WTC11 (cell line): ENCODE measurements at regions not wholly inside any gene's neighbourhood (a gene's known extent, or its start where the extent isn't known, plus 50 kb on each side); places are given as distances from the start of the nearest gene placed in this dataset.

Experiments used
- ATAC-seq: fragments of 200-7000 bp; cut with Tn5 transposase; 2 replicates; pipeline ENCODE4 v1.10.0; 2021; ENCODE audit warnings: mild to moderate bottlenecking, moderate library complexity
- CTCF ChIA-PET: fragments of 300-600 bp; sonication (Branson Sonifier 250); formaldehyde crosslinking; loops from one replicate; lab custom pipeline; 2021; ENCODE audit warnings: antibody characterized with exemption; lab: Charles Lee
- POLR2A ChIA-PET: fragments of 350-600 bp; sonication (Branson Sonifier 250); formaldehyde crosslinking; loops from one replicate; lab custom pipeline; 2021; ENCODE audit warnings: antibody characterized with exemption; lab: Charles Lee
- DNase-seq: peaks from one replicate; pipeline ENCODE4 v3.0.0; 2021; ENCODE audit warnings: low spot score
- H3K27ac Mint-ChIP-seq: 2 replicates; pipeline ENCODE4 v1.8.0; 2021; ENCODE audit warnings: mixed read lengths
- H3K27me3 Mint-ChIP-seq: 2 replicates; pipeline ENCODE4 v1.8.0; 2021; ENCODE audit warnings: low read depth, mild to moderate bottlenecking, moderate library complexity, mixed read lengths
- H3K36me3 Mint-ChIP-seq: 2 replicates; pipeline ENCODE4 v1.8.0; 2021; ENCODE audit warnings: mixed read lengths
- H3K4me1 Mint-ChIP-seq: 2 replicates; pipeline ENCODE4 v1.8.0; 2022; ENCODE audit warnings: mixed read lengths
- H3K4me3 Mint-ChIP-seq: 2 replicates; pipeline ENCODE4 v1.8.0; 2021; ENCODE audit warnings: mild to moderate bottlenecking, moderate library complexity, mixed read lengths
- H3K9me3 Mint-ChIP-seq: 2 replicates; pipeline ENCODE4 v1.8.0; 2021; ENCODE audit warnings: mixed read lengths
- ATF1 ChIP-seq: sonication (generic); formaldehyde crosslinking; IDR thresholded peaks from 2 replicates; pipeline ENCODE4 v1.8.1; 2023; ENCODE audit warnings: mild to moderate bottlenecking, moderate library complexity, missing genetic modification reagents
- FOXJ3 ChIP-seq: sonication (generic); formaldehyde crosslinking; IDR thresholded peaks from 2 replicates; pipeline ENCODE4 v1.9.0; 2021; ENCODE audit warnings: missing genetic modification reagents, mild to moderate bottlenecking, borderline replicate concordance
- JUN ChIP-seq: sonication (generic); formaldehyde crosslinking; IDR thresholded peaks from 2 replicates; pipeline ENCODE4 v1.8.0; 2023; ENCODE audit warnings: mild to moderate bottlenecking, missing genetic modification reagents
- NFE2L1 ChIP-seq: sonication (generic); formaldehyde crosslinking; IDR thresholded peaks from 2 replicates; pipeline ENCODE4 v1.8.1; 2023; ENCODE audit warnings: missing genetic modification reagents
- NR3C1 ChIP-seq: sonication (generic); formaldehyde crosslinking; conservative IDR thresholded peaks from 2 replicates; pipeline ENCODE4 v1.8.1; 2023; ENCODE audit warnings: low read depth, mild to moderate bottlenecking, missing genetic modification reagents
- OVOL2 ChIP-seq: fragments of 250-450 bp; sonication (Bioruptor Pico); IDR thresholded peaks from 2 replicates; pipeline ENCODE4 v1.9.0; 2021; ENCODE audit warnings: mild to moderate bottlenecking, borderline replicate concordance
- RELA ChIP-seq: sonication (generic); formaldehyde crosslinking; IDR thresholded peaks from 2 replicates; pipeline ENCODE4 v1.8.1; 2022; ENCODE audit warnings: missing genetic modification reagents, mild to moderate bottlenecking, borderline replicate concordance
- SMAD4 ChIP-seq: sonication (generic); formaldehyde crosslinking; IDR thresholded peaks from 2 replicates; pipeline ENCODE4 v1.8.0; 2022; ENCODE audit warnings: mild to moderate bottlenecking, missing genetic modification reagents
- TEAD4 ChIP-seq: sonication (generic); formaldehyde crosslinking; IDR thresholded peaks from 2 replicates; pipeline ENCODE4 v1.8.0; 2022; ENCODE audit warnings: mild to moderate bottlenecking, missing genetic modification reagents
- ZNF121 ChIP-seq: sonication (generic); formaldehyde crosslinking; IDR thresholded peaks from 2 replicates; pipeline ENCODE4 v1.8.0; 2023; ENCODE audit warnings: missing genetic modification reagents
- TF ChIP-seq, protein P1 (sequence below): sonication (generic); formaldehyde crosslinking; IDR thresholded peaks from 2 replicates; pipeline ENCODE4 v1.8.1; 2023; ENCODE audit warnings: mild to moderate bottlenecking, missing genetic modification reagents, moderate library complexity
- TF ChIP-seq, protein P2 (sequence below): sonication (generic); formaldehyde crosslinking; IDR thresholded peaks from 2 replicates; pipeline ENCODE4 v1.8.1; 2023; ENCODE audit warnings: mild to moderate bottlenecking, missing genetic modification reagents, moderate library complexity
- TF ChIP-seq, protein P3 (sequence below): fragments of 250-450 bp; sonication (Bioruptor Pico); conservative IDR thresholded peaks from 2 replicates; pipeline ENCODE4 v1.9.0; 2021; ENCODE audit warnings: mild to moderate bottlenecking
- TF ChIP-seq, protein P4 (sequence below): fragments of 200-600 bp; IDR thresholded peaks from 2 replicates; pipeline ENCODE4 v1.8.0; 2022; ENCODE audit warnings: antibody characterized with exemption
- TF ChIP-seq, protein P5 (sequence below): sonication (generic); formaldehyde crosslinking; IDR thresholded peaks from 2 replicates; pipeline ENCODE4 v1.8.1; 2022; ENCODE audit warnings: mild to moderate bottlenecking, missing genetic modification reagents, moderate library complexity, borderline replicate concordance
- TF ChIP-seq, protein P6 (sequence below): fragments of 250-450 bp; sonication (Bioruptor Pico); IDR thresholded peaks from 2 replicates; pipeline ENCODE4 v1.8.0; 2021; ENCODE audit warnings: mild to moderate bottlenecking

DNA sequence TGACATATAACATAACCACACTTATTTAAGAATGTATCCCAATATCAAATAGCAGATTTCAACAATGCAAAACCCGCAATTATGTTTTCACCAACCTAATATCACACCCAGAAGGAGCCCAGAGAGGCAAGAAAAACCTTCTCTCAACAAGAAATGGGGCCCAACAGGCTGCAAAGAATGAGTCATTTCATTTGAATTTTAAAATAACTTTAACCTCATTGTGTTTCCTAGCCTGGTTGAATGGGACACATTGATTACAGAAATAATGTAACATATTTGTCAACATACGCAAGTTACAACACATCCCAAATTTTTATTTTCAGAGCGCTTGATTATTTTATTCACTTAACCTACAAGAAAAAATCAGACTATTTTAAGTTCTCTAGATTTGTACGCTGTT, 365.1 kb upstream of the SLCO3A1 start (continued):
- no peak for TF ChIP-seq TEAD4 (CRISPR knock-in tag)
- TF ChIP-seq SMAD4 (CRISPR knock-in tag), result no peak
- no peak for TF ChIP-seq FOXJ3 (CRISPR knock-in tag)

DNA sequence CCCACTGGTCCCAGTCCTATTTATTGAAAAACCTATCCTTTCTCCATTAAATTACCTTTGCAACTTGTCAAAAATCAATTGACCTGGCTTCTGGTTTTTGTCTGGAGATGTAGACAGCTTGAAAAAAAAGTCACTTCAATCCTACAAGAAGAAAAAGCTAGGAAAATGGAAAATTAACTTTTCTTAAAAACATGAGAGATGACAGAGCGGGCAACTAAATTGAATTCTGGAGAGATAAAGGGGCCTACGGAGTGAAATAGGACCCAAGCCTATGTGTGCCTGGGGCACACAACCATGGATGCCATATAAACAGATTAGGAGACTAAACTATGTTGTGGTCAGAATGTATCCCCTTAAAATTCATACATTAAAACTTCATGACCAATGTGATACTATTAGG, 363.3 kb upstream of the SLCO3A1 start:
- H3K27ac Mint-ChIP-seq, result no peak overlapping the region
- no peaks in the 10 kb centered on the region for H3K36me3 Mint-ChIP-seq
- ATAC-seq, result no peak
- no peak for TF ChIP-seq NR3C1 (CRISPR knock-in tag)
- no peak for TF ChIP-seq ATF1 (CRISPR knock-in tag)
- no peak for TF ChIP-seq ZNF121 (CRISPR knock-in tag)
- TF ChIP-seq SMAD4 (CRISPR knock-in tag), result no peak
- TF ChIP-seq RELA (CRISPR knock-in tag), result no peak
- TF ChIP-seq OVOL2, result no peak
- TF ChIP-seq, protein P1, sequence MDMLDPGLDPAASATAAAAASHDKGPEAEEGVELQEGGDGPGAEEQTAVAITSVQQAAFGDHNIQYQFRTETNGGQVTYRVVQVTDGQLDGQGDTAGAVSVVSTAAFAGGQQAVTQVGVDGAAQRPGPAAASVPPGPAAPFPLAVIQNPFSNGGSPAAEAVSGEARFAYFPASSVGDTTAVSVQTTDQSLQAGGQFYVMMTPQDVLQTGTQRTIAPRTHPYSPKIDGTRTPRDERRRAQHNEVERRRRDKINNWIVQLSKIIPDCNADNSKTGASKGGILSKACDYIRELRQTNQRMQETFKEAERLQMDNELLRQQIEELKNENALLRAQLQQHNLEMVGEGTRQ (CRISPR knock-in tag), result no peak
- TF ChIP-seq, all 79 proteins: peak for 0
- POLR2A ChIA-PET, result no interaction called here
- peaks cover 20% of the 10 kb centered on the region for H3K4me1 Mint-ChIP-seq
- CTCF ChIA-PET, result no interaction called here
- no peaks in the 10 kb centered on the region; the same call in 1 of the 2 replicates for H3K27me3 Mint-ChIP-seq
- no peak overlapping the region for H3K4me3 Mint-ChIP-seq
- DNase-seq, result no peak
- H3K9me3 Mint-ChIP-seq, result peaks cover 6% of the 10 kb centered on the region; the same call in 1 of the 2 replicates

DNA sequence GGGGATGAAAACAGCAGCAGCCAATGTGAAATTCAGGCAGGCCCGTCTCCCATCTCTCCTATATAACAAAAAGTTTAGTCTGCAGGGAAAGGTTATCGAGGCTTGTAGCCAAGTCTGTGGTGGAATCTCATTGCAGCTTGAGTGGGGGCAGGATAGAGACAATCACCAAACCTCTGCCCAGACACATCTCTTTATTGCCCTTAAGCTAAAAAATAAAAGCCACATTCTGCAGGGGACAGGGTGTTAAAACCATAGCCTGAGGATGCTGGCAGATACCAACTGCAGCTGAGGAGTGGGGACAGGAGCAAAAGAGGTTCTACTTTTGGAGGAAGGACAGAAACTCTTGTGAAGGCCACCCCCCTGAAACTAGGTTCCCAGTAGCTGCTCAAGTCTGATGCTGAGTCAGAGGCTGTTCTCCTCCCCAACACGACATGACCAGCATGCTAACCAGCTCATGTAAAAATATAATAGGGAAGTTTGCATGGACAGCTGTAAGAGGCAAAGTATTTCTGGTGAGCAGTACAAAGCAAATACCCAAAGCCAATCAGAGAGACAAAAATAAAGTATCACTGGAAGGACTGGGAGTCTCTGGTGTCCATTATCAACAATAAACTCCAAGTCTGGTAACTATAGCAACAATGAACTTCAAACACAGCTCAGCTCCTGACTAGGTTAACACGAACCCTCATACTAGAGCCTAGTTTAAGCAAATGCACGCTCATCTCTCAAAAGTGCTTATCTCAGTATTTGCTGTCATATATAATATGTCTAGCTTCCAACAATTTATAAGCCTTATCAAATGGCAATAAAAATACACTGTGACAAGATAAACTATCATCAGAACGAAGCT, 362.2 kb upstream of the SLCO3A1 start:
- no peaks in the 10 kb centered on the region for H3K36me3 Mint-ChIP-seq
- TF ChIP-seq, protein P2, sequence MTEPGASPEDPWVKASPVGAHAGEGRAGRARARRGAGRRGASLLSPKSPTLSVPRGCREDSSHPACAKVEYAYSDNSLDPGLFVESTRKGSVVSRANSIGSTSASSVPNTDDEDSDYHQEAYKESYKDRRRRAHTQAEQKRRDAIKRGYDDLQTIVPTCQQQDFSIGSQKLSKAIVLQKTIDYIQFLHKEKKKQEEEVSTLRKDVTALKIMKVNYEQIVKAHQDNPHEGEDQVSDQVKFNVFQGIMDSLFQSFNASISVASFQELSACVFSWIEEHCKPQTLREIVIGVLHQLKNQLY (CRISPR knock-in tag), result no peak
- TF ChIP-seq, protein P1 (CRISPR knock-in tag), result no peak
- TF ChIP-seq JUN (CRISPR knock-in tag), result no peak
- TF ChIP-seq, protein P3, sequence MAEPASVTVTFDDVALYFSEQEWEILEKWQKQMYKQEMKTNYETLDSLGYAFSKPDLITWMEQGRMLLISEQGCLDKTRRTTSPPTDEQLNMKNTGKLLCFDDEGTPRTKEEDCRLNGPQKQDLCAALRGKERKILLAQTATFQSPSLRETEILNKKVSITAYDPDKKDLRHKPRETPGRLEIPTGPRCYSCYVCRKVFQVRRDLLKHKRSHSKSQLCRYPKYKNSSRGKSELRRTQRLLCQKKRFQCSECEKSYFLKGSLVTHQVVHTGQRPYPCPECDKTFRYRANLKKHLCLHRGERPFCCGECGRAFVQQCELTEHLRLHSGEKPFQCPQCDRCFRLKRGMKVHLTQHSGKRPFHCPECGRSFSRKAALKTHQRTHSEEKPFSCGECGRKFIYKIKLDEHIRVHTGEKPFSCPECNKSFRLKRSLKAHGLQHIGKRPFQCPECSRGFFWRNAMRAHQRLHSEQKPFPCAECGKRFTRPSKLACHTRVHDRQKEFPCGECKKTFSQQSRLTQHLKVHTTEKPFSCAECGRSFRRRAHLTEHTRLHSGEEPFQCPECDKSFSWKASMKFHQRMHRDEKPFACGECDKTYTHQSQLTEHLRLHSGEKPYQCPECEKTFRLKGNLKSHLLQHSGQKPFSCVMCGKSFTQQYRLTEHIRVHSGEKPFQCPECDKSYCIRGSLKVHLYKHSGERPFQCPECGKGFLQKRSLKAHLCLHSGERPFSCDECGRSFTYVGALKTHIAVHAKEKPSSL (CRISPR knock-in tag), result no peak
- no peaks in the 10 kb centered on the region for H3K27me3 Mint-ChIP-seq
- CTCF ChIA-PET, result no interaction called here
- ATAC-seq (no peak), DNase-seq (no peak)
- H3K9me3 Mint-ChIP-seq, result peaks cover 6% of the 10 kb centered on the region; the same call in 1 of the 2 replicates
- H3K4me1 Mint-ChIP-seq, result peaks cover 15% of the 10 kb centered on the region
- H3K27ac Mint-ChIP-seq, result no peak overlapping the region
- POLR2A ChIA-PET, result no interaction called here
- no peak overlapping the region for H3K4me3 Mint-ChIP-seq

DNA sequence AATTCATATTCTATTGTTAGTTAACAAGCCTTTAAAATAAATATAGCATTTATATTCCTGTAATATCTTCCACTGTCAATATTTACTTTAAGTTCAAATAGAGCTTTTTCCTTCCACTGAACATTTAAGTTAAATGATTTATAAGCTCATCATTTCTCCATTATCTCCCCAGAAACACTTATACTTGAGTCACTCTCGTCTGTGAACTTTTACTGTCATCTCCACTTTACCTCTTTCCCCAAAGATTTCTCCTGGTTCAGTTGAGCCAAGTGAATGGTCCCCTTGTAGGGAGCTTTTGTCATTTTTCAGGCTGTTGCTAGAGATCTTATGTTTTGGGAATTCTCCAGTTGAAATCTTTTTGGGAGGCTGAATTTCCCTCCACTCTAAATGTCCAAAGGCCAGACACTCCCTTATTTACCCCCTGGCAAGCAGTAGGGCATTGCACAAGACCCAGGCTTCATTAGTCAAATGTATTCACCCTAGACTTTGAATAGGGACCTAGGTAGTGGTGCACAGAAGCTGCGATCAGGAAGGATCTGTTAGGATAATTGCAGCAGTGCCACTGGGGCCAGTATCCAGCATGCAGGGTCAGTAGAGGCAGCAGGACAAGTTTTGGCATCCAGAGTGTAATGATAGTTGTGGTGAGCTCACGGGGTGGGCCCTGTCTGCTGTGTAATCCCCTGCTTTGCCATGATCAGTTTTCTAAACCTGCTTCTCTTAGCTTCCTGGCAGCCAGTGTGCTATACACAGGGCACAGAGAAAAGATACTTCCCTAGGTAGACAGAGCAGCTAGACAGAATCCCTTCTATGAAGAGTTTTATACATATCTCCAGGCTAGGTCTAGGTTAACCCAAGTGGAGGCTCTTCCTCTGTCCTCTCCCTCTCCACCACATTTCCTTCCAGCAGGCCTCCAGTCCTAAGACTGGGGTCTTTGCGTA, 356.5 kb upstream of the SLCO3A1 start:
- Mint-ChIP-seq H3K9me3 (no peaks in the 10 kb centered on the region), H3K27me3 (no peaks in the 10 kb centered on the region), H3K36me3 (no peaks in the 10 kb centered on the region), H3K4me1 (peaks cover 20% of the 10 kb centered on the region), H3K27ac (no peak overlapping the region), H3K4me3 (no peak overlapping the region)
- CTCF ChIA-PET, result interaction anchor here (0.6 kb wide), 1 partner anchor 195 kb away, joined by 3 read pairs; no protein-coding TSS in a partner anchor
- DNase-seq (no peak), ATAC-seq (no peak; the same call in 1 of the 2 replicates)
- POLR2A ChIA-PET, result no interaction called here
- TF ChIP-seq, protein P4, sequence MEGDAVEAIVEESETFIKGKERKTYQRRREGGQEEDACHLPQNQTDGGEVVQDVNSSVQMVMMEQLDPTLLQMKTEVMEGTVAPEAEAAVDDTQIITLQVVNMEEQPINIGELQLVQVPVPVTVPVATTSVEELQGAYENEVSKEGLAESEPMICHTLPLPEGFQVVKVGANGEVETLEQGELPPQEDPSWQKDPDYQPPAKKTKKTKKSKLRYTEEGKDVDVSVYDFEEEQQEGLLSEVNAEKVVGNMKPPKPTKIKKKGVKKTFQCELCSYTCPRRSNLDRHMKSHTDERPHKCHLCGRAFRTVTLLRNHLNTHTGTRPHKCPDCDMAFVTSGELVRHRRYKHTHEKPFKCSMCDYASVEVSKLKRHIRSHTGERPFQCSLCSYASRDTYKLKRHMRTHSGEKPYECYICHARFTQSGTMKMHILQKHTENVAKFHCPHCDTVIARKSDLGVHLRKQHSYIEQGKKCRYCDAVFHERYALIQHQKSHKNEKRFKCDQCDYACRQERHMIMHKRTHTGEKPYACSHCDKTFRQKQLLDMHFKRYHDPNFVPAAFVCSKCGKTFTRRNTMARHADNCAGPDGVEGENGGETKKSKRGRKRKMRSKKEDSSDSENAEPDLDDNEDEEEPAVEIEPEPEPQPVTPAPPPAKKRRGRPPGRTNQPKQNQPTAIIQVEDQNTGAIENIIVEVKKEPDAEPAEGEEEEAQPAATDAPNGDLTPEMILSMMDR, result no peak
- TF ChIP-seq, protein P5, sequence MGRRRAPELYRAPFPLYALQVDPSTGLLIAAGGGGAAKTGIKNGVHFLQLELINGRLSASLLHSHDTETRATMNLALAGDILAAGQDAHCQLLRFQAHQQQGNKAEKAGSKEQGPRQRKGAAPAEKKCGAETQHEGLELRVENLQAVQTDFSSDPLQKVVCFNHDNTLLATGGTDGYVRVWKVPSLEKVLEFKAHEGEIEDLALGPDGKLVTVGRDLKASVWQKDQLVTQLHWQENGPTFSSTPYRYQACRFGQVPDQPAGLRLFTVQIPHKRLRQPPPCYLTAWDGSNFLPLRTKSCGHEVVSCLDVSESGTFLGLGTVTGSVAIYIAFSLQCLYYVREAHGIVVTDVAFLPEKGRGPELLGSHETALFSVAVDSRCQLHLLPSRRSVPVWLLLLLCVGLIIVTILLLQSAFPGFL (CRISPR knock-in tag), result no peak
- no peak for TF ChIP-seq NFE2L1 (CRISPR knock-in tag)
- TF ChIP-seq, protein P6, sequence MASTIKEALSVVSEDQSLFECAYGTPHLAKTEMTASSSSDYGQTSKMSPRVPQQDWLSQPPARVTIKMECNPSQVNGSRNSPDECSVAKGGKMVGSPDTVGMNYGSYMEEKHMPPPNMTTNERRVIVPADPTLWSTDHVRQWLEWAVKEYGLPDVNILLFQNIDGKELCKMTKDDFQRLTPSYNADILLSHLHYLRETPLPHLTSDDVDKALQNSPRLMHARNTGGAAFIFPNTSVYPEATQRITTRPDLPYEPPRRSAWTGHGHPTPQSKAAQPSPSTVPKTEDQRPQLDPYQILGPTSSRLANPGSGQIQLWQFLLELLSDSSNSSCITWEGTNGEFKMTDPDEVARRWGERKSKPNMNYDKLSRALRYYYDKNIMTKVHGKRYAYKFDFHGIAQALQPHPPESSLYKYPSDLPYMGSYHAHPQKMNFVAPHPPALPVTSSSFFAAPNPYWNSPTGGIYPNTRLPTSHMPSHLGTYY (CRISPR knock-in tag), result no peak
